HepG2 (cell line): ENCODE measurements at regions not wholly inside any gene's neighbourhood (a gene's known extent, or its start where the extent isn't known, plus 50 kb on each side); places are given as distances from the start of the nearest gene placed in this dataset.

Experiments used
- CTCF ChIP-seq: sonication (generic); formaldehyde crosslinking; IDR thresholded peaks from 2 replicates; pipeline ENCODE4 v1.5.0; 2020; ENCODE audit warnings: mild to moderate bottlenecking, missing genetic modification reagents, moderate library complexity
- EP300 ChIP-seq, 3 experiments: sonication (generic) in 1 of 3; formaldehyde crosslinking in 1 of 3; IDR thresholded peaks; 2 replicates each; pipeline versions ENCODE4 v1.5.1 to v1.6.1; 2011 to 2020; ENCODE audit warnings: low read depth in 2 of 3, low read length in 2 of 3, borderline replicate concordance in 1 of 3, improper control_type of control experiment in 1 of 3, mild to moderate bottlenecking in 1 of 3, missing genetic modification reagents in 1 of 3, moderate library complexity in 1 of 3
- EZH2 ChIP-seq: conservative IDR thresholded peaks from 2 replicates; pipeline ENCODE4 v1.6.1; 2012; ENCODE audit warnings: mild to moderate bottlenecking, low read depth, low read length, moderate library complexity
- HOXA3 ChIP-seq: sonication (generic); formaldehyde crosslinking; IDR thresholded peaks from 2 replicates; pipeline ENCODE4 v1.5.0; 2020; ENCODE audit warnings: missing genetic modification reagents
- IRF2 ChIP-seq: IDR thresholded peaks from 2 replicates; pipeline ENCODE4 v1.6.1; 2018; ENCODE audit warnings: missing genetic modification reagents, missing compliant biosample characterization
- MED1 ChIP-seq: sonication (generic); formaldehyde crosslinking; IDR thresholded peaks from 2 replicates; pipeline ENCODE4 v1.4.0; 2020; ENCODE audit warnings: missing genetic modification reagents
- NCOA5 ChIP-seq: sonication (generic); formaldehyde crosslinking; IDR thresholded peaks from 2 replicates; pipeline ENCODE4 v1.4.0; 2020; ENCODE audit warnings: missing genetic modification reagents
- TAF1 ChIP-seq: sonication (generic); formaldehyde crosslinking; IDR thresholded peaks from 2 replicates; pipeline ENCODE4 v1.4.0; 2020; ENCODE audit warnings: missing genetic modification reagents
- ZNF263 ChIP-seq: sonication (generic); formaldehyde crosslinking; IDR thresholded peaks from 2 replicates; pipeline ENCODE4 v1.4.0; 2020; ENCODE audit warnings: missing genetic modification reagents
- ZNF644 ChIP-seq: IDR thresholded peaks from 2 replicates; pipeline ENCODE4 v1.6.1; 2016; ENCODE audit warnings: low read depth
- TF ChIP-seq, protein P1 (sequence below): sonication (generic); formaldehyde crosslinking; IDR thresholded peaks from 2 replicates; pipeline ENCODE4 v1.5.1; 2020; ENCODE audit warnings: mild to moderate bottlenecking, missing genetic modification reagents, borderline replicate concordance

DNA sequence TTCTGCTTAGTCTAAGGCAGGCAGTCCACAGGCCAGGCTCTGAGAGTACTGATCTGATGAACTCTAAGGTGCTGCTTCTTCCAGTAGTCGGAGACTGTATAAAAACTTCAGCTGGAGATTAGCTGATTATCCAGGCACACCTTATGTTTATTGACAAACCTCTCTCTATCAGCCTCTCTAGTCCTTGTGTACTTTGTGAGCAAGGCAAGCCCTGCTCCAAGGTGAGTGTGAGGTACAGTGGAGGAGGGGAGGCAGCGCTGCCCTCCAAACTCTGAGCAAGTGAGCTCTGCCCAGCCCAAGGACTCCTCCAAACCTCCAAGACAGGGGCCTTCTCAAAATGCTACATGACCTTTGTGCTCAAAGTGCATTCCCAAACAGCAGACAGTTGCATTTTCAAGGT, 95.9 kb upstream of the CDKN3 start:
- no peak for TF ChIP-seq HOXA3 (CRISPR knock-in tag)
- TF ChIP-seq NCOA5 (CRISPR knock-in tag), result no peak
- TF ChIP-seq EP300 (IDR thresholded peaks at IDR 0.05; ENCODE audit: low read depth in 2 of 2, low read length in 2 of 2), result no peak
- no peak for TF ChIP-seq EP300 (CRISPR knock-in tag; IDR thresholded peaks at IDR 0.05; ENCODE audit: borderline replicate concordance)
- TF ChIP-seq, protein P1, sequence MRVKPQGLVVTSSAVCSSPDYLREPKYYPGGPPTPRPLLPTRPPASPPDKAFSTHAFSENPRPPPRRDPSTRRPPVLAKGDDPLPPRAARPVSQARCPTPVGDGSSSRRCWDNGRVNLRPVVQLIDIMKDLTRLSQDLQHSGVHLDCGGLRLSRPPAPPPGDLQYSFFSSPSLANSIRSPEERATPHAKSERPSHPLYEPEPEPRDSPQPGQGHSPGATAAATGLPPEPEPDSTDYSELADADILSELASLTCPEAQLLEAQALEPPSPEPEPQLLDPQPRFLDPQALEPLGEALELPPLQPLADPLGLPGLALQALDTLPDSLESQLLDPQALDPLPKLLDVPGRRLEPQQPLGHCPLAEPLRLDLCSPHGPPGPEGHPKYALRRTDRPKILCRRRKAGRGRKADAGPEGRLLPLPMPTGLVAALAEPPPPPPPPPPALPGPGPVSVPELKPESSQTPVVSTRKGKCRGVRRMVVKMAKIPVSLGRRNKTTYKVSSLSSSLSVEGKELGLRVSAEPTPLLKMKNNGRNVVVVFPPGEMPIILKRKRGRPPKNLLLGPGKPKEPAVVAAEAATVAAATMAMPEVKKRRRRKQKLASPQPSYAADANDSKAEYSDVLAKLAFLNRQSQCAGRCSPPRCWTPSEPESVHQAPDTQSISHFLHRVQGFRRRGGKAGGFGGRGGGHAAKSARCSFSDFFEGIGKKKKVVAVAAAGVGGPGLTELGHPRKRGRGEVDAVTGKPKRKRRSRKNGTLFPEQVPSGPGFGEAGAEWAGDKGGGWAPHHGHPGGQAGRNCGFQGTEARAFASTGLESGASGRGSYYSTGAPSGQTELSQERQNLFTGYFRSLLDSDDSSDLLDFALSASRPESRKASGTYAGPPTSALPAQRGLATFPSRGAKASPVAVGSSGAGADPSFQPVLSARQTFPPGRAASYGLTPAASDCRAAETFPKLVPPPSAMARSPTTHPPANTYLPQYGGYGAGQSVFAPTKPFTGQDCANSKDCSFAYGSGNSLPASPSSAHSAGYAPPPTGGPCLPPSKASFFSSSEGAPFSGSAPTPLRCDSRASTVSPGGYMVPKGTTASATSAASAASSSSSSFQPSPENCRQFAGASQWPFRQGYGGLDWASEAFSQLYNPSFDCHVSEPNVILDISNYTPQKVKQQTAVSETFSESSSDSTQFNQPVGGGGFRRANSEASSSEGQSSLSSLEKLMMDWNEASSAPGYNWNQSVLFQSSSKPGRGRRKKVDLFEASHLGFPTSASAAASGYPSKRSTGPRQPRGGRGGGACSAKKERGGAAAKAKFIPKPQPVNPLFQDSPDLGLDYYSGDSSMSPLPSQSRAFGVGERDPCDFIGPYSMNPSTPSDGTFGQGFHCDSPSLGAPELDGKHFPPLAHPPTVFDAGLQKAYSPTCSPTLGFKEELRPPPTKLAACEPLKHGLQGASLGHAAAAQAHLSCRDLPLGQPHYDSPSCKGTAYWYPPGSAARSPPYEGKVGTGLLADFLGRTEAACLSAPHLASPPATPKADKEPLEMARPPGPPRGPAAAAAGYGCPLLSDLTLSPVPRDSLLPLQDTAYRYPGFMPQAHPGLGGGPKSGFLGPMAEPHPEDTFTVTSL (CRISPR knock-in tag), result no peak
- no peak for TF ChIP-seq CTCF
- TF ChIP-seq MED1, result no peak
- no peak for TF ChIP-seq IRF2 (CRISPR knock-in tag)
- no peak for TF ChIP-seq TAF1 (CRISPR knock-in tag)
- no peak for TF ChIP-seq EZH2
- TF ChIP-seq ZNF263 (CRISPR knock-in tag), result no peak
- no peak for TF ChIP-seq ZNF644 (CRISPR knock-in tag)
